DMS79 (cell line): ENCODE measurements at regions not wholly inside any gene's neighbourhood (a gene's known extent, or its start where the extent isn't known, plus 50 kb on each side); places are given as distances from the start of the nearest gene placed in this dataset.
A peak's percentile ranks its signal among the peaks of the same experiment; 100 is the strongest.
"Not testable (repeated sequence)": the region's sequence is repeated elsewhere in the genome, so short reads cannot be mapped to it uniquely, and the experiment has no call there.

Experiments used
- DNase-seq: peaks from one replicate; lab custom pipeline; 2025; lab: John Stamatoyannopoulos, UW

GRCh38 chr16:54879681-54880080 is 51.0 kb upstream of the IRX5 start:
- no peak for DNase-seq

GRCh38 chr16:54878301-54878700 is 52.4 kb upstream of the IRX5 start:
- no peak for DNase-seq

GRCh38 chr16:54875443-54875842 is 55.2 kb upstream of the IRX5 start:
- no peak for DNase-seq

- DNase-seq, result not testable (repeated sequence)
Measured at GRCh38 chr16:54873716-54874373, 56.8 kb upstream of the IRX5 start.

- no peak for DNase-seq
Measured at GRCh38 chr16:54873071-54873470, 57.6 kb upstream of the IRX5 start.

GRCh38 chr16:54870151-54870550 is 60.5 kb upstream of the IRX5 start:
- no peak for DNase-seq

GRCh38 chr16:54867302-54867832 is 63.3 kb upstream of the IRX5 start:
- no peak for DNase-seq

- no peak for DNase-seq
Measured at GRCh38 chr16:54862529-54862928, 68.1 kb upstream of the IRX5 start.

- no peak for DNase-seq
Measured at GRCh38 chr16:54856871-54857270, 73.8 kb upstream of the IRX5 start.

GRCh38 chr16:54847609-54848008 is 83.1 kb upstream of the IRX5 start:
- DNase-seq, result no peak

- peak; percentile 7 for DNase-seq
Measured at GRCh38 chr16:54847207-54847606, 83.5 kb upstream of the IRX5 start.

GRCh38 chr16:54846766-54847165 is 83.9 kb upstream of the IRX5 start:
- DNase-seq, result no peak

- no peak for DNase-seq
Measured at GRCh38 chr16:54843424-54843750, 87.3 kb upstream of the IRX5 start.

- DNase-seq, result no peak
Measured at GRCh38 chr16:54842743-54843423, 87.8 kb upstream of the IRX5 start.

- no peak for DNase-seq
Measured at GRCh38 chr16:54829691-54830090, 101.0 kb upstream of the IRX5 start.

GRCh38 chr16:54822892-54823291 is 107.8 kb upstream of the IRX5 start:
- no peak for DNase-seq

- DNase-seq, result no peak
Measured at GRCh38 chr16:54822492-54822891, 108.2 kb upstream of the IRX5 start.

- no peak for DNase-seq
Measured at GRCh38 chr16:54821731-54822130, 108.9 kb upstream of the IRX5 start.

- no peak for DNase-seq
Measured at GRCh38 chr16:54817940-54818574, 112.6 kb upstream of the IRX5 start.

- no peak for DNase-seq
Measured at GRCh38 chr16:54817432-54817831, 113.2 kb upstream of the IRX5 start.

- no peak for DNase-seq
Measured at GRCh38 chr16:54816471-54816870, 114.2 kb upstream of the IRX5 start.

- DNase-seq, result no peak
Measured at GRCh38 chr16:54815177-54815576, 115.5 kb upstream of the IRX5 start.

- DNase-seq, result no peak
Measured at GRCh38 chr16:54813778-54814177, 116.9 kb upstream of the IRX5 start.
